Caco-2 (cell line): ENCODE measurements at regions not wholly inside any gene's neighbourhood (a gene's known extent, or its start where the extent isn't known, plus 50 kb on each side); places are given as distances from the start of the nearest gene placed in this dataset.
A peak's percentile ranks its signal among the peaks of the same experiment; 100 is the strongest.

Experiments
- BruUV-seq: library from RNA; stranded (reverse); fragments of 400-500 nt; replicated peaks from 2 replicates; lab custom pipeline; 2021; lab: Mats Ljungman, UMichigan
- CTCF ChIA-PET: fragments of 300-600 bp; sonication (Branson Sonifier 250); formaldehyde crosslinking; loops from one replicate; lab custom pipeline; 2022; ENCODE audit warnings: antibody characterized with exemption; lab: Charles Lee
- POLR2A ChIA-PET: fragments of 300-600 bp; sonication (Branson Sonifier 250); formaldehyde crosslinking; loops from one replicate; lab custom pipeline; 2022; ENCODE audit warnings: antibody characterized with exemption; lab: Charles Lee
- DNase-seq, 2 experiments: peaks; one replicate each; pipeline versions ENCODE4 v3.0.0 to v3.0.0-alpha.2; 2020 to 2022
- H3K27me3 ChIP-seq: replicated peaks from 2 replicates; pipeline ENCODE4 v1.6.0; 2011; ENCODE audit warnings: low read length; ENCODE audit not compliant: control insufficient read depth, insufficient read depth
- H3K36me3 ChIP-seq: 2 replicates; pipeline ENCODE4 v1.5.1; 2011; ENCODE audit warnings: low read length; ENCODE audit not compliant: control insufficient read depth, insufficient read depth
- H3K4me1 ChIP-seq: fragments of 250-450 bp; sonication (Bioruptor Pico); 2 replicates; pipeline ENCODE4 v1.5.1; 2020; ENCODE audit warnings: mild to moderate bottlenecking
- H3K4me3 ChIP-seq: 2 replicates; pipeline ENCODE4 v1.5.1; 2011; ENCODE audit warnings: low read depth, mild to moderate bottlenecking, control low read depth, low read length
- H3K9me3 ChIP-seq: fragments of 250-450 bp; sonication (Bioruptor Pico); 2 replicates; pipeline ENCODE4 v1.5.1; 2020; ENCODE audit warnings: mild to moderate bottlenecking, moderate library complexity
- H3K27ac Mint-ChIP-seq: one replicate; pipeline ENCODE4 v1.8.0; 2022; ENCODE audit warnings: mixed read lengths; ENCODE audit not compliant: unreplicated experiment
- H3K27me3 Mint-ChIP-seq: one replicate; pipeline ENCODE4 v1.8.0; 2022; ENCODE audit warnings: mixed read lengths; ENCODE audit not compliant: insufficient read depth, unreplicated experiment
- H3K36me3 Mint-ChIP-seq: one replicate; pipeline ENCODE4 v1.8.0; 2022; ENCODE audit warnings: mild to moderate bottlenecking, mixed read lengths; ENCODE audit not compliant: insufficient read depth, unreplicated experiment
- H3K4me1 Mint-ChIP-seq: one replicate; pipeline ENCODE4 v1.8.0; 2022; ENCODE audit warnings: low read depth, mixed read lengths; ENCODE audit not compliant: unreplicated experiment
- H3K4me3 Mint-ChIP-seq: one replicate; pipeline ENCODE4 v1.8.0; 2022; ENCODE audit warnings: mild to moderate bottlenecking, moderate library complexity, mixed read lengths; ENCODE audit not compliant: unreplicated experiment
- H3K9me3 Mint-ChIP-seq: one replicate; pipeline ENCODE4 v1.8.0; 2022; ENCODE audit warnings: mixed read lengths; ENCODE audit not compliant: unreplicated experiment
- CTCF ChIP-seq, 2 experiments: fragments of 200-600 bp in 1 of 2; IDR thresholded peaks; 1 replicate in 1 of 2; 2 replicates in 1 of 2; pipeline versions ENCODE4 v1.5.1 to v1.8.0; 2011 to 2022; ENCODE audit warnings: antibody characterized with exemption in 1 of 2, control low read depth in 1 of 2, inconsistent platforms in 1 of 2, low read depth in 1 of 2, low read length in 1 of 2, mild to moderate bottlenecking in 1 of 2, moderate library complexity in 1 of 2; ENCODE audit not compliant: insufficient read depth in 1 of 2, severe bottlenecking in 1 of 2, unreplicated experiment in 1 of 2
- intact Hi-C: fragments of 100-400 bp; cut with micrococcal nuclease; formaldehyde crosslinking; loops from one replicate; pipeline ENCODE4 v1.10.0; 2022; ENCODE audit not compliant: unreplicated experiment

GRCh38 chr14:66070542-66071319, 415.4 kb upstream of the CCDC196 start:
- no peak overlapping the region for H3K4me3 Mint-ChIP-seq
- no TSS peak for BruUV-seq
- POLR2A ChIA-PET = no interaction called here
- no peaks in the 10 kb centered on the region for H3K4me1 Mint-ChIP-seq
- no peaks in the 10 kb centered on the region for H3K9me3 Mint-ChIP-seq
- H3K36me3 ChIP-seq = no peaks in the 10 kb centered on the region
- no peaks in the 10 kb centered on the region for H3K4me1 ChIP-seq
- peaks cover 22% of the 10 kb centered on the region for H3K27me3 Mint-ChIP-seq
- H3K27me3 ChIP-seq = no peaks in the 10 kb centered on the region; the same call in 1 of the 2 replicates
- CTCF ChIA-PET = no interaction called here
- H3K27ac Mint-ChIP-seq = no peak overlapping the region
- peak; percentile 85 to 90 for TF ChIP-seq CTCF (IDR thresholded peaks at IDR 0.05; ENCODE audit: insufficient read depth in 1 of 2, low read depth in 1 of 2, low read length in 1 of 2, severe bottlenecking in 1 of 2, unreplicated experiment in 1 of 2)
- peak; percentile 62 to 78 for DNase-seq
- H3K9me3 ChIP-seq = no peaks in the 10 kb centered on the region
- H3K4me3 ChIP-seq = no peak overlapping the region
- no peaks in the 10 kb centered on the region for H3K36me3 Mint-ChIP-seq
- intact Hi-C loops = loop anchor here (1.0 kb wide), 2 partner anchors 130 to 906 kb away; no protein-coding TSS in a partner anchor

GRCh38 chr14:66072190-66073084, 413.7 kb upstream of the CCDC196 start:
- intact Hi-C loops = no loop called here
- no peak overlapping the region for H3K27ac Mint-ChIP-seq
- no peaks in the 10 kb centered on the region for H3K9me3 Mint-ChIP-seq
- BruUV-seq = no TSS peak
- H3K27me3 Mint-ChIP-seq = peaks cover 30% of the 10 kb centered on the region
- POLR2A ChIA-PET = no interaction called here
- H3K4me1 ChIP-seq = no peaks in the 10 kb centered on the region
- CTCF ChIA-PET = no interaction called here
- no peak overlapping the region for H3K4me3 Mint-ChIP-seq
- H3K36me3 Mint-ChIP-seq = no peaks in the 10 kb centered on the region
- H3K9me3 ChIP-seq = no peaks in the 10 kb centered on the region
- no peak overlapping the region for H3K4me3 ChIP-seq
- DNase-seq = no peak
- H3K36me3 ChIP-seq = no peaks in the 10 kb centered on the region
- H3K27me3 ChIP-seq = no peaks in the 10 kb centered on the region
- no peaks in the 10 kb centered on the region for H3K4me1 Mint-ChIP-seq
- TF ChIP-seq CTCF (IDR thresholded peaks at IDR 0.05; ENCODE audit: insufficient read depth in 1 of 2, low read depth in 1 of 2, low read length in 1 of 2, severe bottlenecking in 1 of 2, unreplicated experiment in 1 of 2) = no peak

DNA sequence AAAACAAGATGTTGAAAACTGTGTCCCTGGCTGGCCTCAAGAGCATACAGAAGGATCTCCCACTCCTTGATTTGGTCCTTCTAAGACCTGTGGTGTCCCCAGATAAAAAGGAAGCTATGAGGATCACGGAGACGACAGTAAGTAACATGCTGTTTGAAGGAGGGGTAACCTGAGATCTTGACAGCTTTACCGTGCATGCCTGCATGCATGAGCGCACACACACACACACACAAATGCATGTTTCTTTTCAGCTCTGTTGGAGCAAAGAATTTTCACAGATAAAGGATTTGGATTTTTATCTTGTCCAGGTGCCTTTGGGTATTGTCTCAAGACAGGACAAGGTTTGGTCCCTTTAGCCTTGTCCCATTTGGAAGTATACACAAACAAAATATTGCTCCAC, 411.6 kb upstream of the CCDC196 start:
- CTCF ChIA-PET = no interaction called here
- POLR2A ChIA-PET = no interaction called here

More for the DNA sequence above, 411.6 kb upstream of the CCDC196 start:
- no peak overlapping the region for H3K4me3 Mint-ChIP-seq
- intact Hi-C loops = no loop called here
- no peak for TF ChIP-seq CTCF (IDR thresholded peaks at IDR 0.05; ENCODE audit: insufficient read depth in 1 of 2, low read depth in 1 of 2, low read length in 1 of 2, severe bottlenecking in 1 of 2, unreplicated experiment in 1 of 2)
- DNase-seq = no peak
- H3K27me3 Mint-ChIP-seq = peaks cover 23% of the 10 kb centered on the region
- Histone ChIP-seq H3K36me3 (no peaks in the 10 kb centered on the region), H3K4me1 (no peaks in the 10 kb centered on the region), H3K4me3 (no peak overlapping the region), H3K9me3 (no peaks in the 10 kb centered on the region), H3K27me3 (no peaks in the 10 kb centered on the region)
- H3K9me3 Mint-ChIP-seq = no peaks in the 10 kb centered on the region
- no TSS peak for BruUV-seq
- H3K4me1 Mint-ChIP-seq = no peaks in the 10 kb centered on the region
- no peak overlapping the region for H3K27ac Mint-ChIP-seq
- no peaks in the 10 kb centered on the region for H3K36me3 Mint-ChIP-seq
